Gastroesophageal sphincter (tissue), 4 donors: ENCODE measurements at regions not wholly inside any gene's neighbourhood (a gene's known extent, or its start where the extent isn't known, plus 50 kb on each side); places are given as distances from the start of the nearest gene placed in this dataset.

Experiments used
- ATAC-seq: fragments of 150-250 bp; one replicate; pipeline ENCODE4 v1.9.1; 2016; ENCODE audit warnings: mild to moderate bottlenecking, moderate library complexity
- H3K27ac ChIP-seq, 4 donors: fragments of 200-600 bp; sonication (generic) in 3 of 4; 1 replicate in 3 of 4; 2 replicates in 1 of 4; pipeline ENCODE4 v1.5.1; 2016 to 2019
- H3K27me3 ChIP-seq: fragments of 200-600 bp; sonication (generic); one replicate; pipeline ENCODE4 v1.5.1; 2019
- H3K36me3 ChIP-seq, 2 donors: fragments of 200-600 bp; sonication (generic); one replicate each; pipeline ENCODE4 v1.5.1; 2019; ENCODE audit warnings: control low read depth in 1 of 2
- H3K4me1 ChIP-seq, 3 donors: fragments of 200-600 bp; sonication (generic); 1 replicate in 2 of 3; 2 replicates in 1 of 3; pipeline ENCODE4 v1.5.1; 2016 to 2019; ENCODE audit warnings: control low read depth in 2 of 3
- H3K4me3 ChIP-seq, 2 donors: fragments of 200-600 bp; sonication (generic); one replicate each; pipeline ENCODE4 v1.5.1; 2019; ENCODE audit warnings: mild to moderate bottlenecking in 1 of 2, moderate library complexity in 1 of 2
- H3K9me3 ChIP-seq, 3 donors: fragments of 200-600 bp; sonication (generic); one replicate each; pipeline ENCODE4 v1.5.1; 2017 to 2019; ENCODE audit warnings: control low read depth in 2 of 3
- EP300 ChIP-seq: sonication (generic); formaldehyde crosslinking; IDR thresholded peaks from one replicate; pipeline ENCODE4 v1.6.1; 2017; ENCODE audit warnings: antibody characterized with exemption, mild to moderate bottlenecking
- POLR2A ChIP-seq, 2 donors: fragments of 450-650 bp; IDR thresholded peaks; one replicate each; pipeline ENCODE4 v1.6.1; 2017; ENCODE audit warnings: antibody characterized with exemption in 2 of 2, mild to moderate bottlenecking in 2 of 2, moderate library complexity in 1 of 2
- POLR2AphosphoS5 ChIP-seq: sonication (generic); formaldehyde crosslinking; IDR thresholded peaks from one replicate; pipeline ENCODE4 v1.6.1; 2017; ENCODE audit warnings: antibody characterized with exemption
- WGBS, 2 donors: methylation state at CpG; one replicate each; pipeline ENCODE4 v1.1.5; 2018; ENCODE audit warnings: low coverage in 1 of 2; 5-methylcytosine and 5-hydroxymethylcytosine counted together
- TF ChIP-seq, protein P1 (sequence below), 4 experiments: fragments of 200-600 bp in 2 of 4; fragments of 450-650 bp in 2 of 4; sonication (generic) in 1 of 4; IDR thresholded peaks; one replicate each; pipeline ENCODE4 v1.5.1; 2017 to 2019; ENCODE audit warnings: antibody characterized with exemption in 4 of 4, mild to moderate bottlenecking in 2 of 4, moderate library complexity in 2 of 4

GRCh38 chr6:50976907-50977306, 158.2 kb downstream of the TFAP2B start:
- Histone ChIP-seq H3K27ac (no peak overlapping the region), H3K9me3 (no peaks in the 10 kb centered on the region)
- TF ChIP-seq, protein P1, sequence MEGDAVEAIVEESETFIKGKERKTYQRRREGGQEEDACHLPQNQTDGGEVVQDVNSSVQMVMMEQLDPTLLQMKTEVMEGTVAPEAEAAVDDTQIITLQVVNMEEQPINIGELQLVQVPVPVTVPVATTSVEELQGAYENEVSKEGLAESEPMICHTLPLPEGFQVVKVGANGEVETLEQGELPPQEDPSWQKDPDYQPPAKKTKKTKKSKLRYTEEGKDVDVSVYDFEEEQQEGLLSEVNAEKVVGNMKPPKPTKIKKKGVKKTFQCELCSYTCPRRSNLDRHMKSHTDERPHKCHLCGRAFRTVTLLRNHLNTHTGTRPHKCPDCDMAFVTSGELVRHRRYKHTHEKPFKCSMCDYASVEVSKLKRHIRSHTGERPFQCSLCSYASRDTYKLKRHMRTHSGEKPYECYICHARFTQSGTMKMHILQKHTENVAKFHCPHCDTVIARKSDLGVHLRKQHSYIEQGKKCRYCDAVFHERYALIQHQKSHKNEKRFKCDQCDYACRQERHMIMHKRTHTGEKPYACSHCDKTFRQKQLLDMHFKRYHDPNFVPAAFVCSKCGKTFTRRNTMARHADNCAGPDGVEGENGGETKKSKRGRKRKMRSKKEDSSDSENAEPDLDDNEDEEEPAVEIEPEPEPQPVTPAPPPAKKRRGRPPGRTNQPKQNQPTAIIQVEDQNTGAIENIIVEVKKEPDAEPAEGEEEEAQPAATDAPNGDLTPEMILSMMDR (IDR thresholded peaks at IDR 0.05): no peak
- TF ChIP-seq EP300 (no peak), POLR2AphosphoS5 (no peak), POLR2A (IDR thresholded peaks at IDR 0.05) (no peak)

DNA sequence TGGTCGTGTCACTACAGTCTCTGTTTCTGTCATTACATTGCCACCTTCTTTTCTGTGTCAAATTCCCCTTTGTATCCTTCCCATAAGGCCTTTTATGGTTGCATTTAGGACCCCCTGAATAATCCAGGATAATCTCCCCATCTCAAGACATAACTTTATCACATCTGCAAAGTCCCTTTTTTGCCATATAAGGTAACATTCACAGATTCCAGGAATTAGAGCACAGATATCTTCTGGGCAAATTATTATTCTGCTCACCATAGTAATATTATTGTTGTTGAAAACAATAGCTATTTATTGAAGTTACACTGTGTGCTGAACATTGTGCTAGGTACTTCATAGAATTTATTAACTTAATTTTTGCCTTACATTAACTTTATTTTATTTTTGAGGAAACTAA, 159.1 kb downstream of the TFAP2B start:
- no peak for ATAC-seq
- Histone ChIP-seq H3K4me1 (no peaks in the 10 kb centered on the region), H3K9me3 (no peaks in the 10 kb centered on the region), H3K27ac (no peak overlapping the region), H3K4me3 (no peak overlapping the region), H3K27me3 (no peaks in the 10 kb centered on the region), H3K36me3 (no peaks in the 10 kb centered on the region)
- WGBS, 2 donors: 64 to 86% methylated on average over 1 of the region's 1 CpG
- TF ChIP-seq EP300 (no peak), POLR2AphosphoS5 (no peak)

More at GRCh38 chr6:50976907-50977306, 158.2 kb downstream of the TFAP2B start:
- ATAC-seq: no peak
- Histone ChIP-seq H3K36me3 (no peaks in the 10 kb centered on the region), H3K4me1 (no peaks in the 10 kb centered on the region), H3K4me3 (no peak overlapping the region), H3K27me3 (peaks cover 3% of the 10 kb centered on the region)
- 75 to 85% methylated on average over 2 of the region's 2 CpGs for WGBS, 2 donors

DNA sequence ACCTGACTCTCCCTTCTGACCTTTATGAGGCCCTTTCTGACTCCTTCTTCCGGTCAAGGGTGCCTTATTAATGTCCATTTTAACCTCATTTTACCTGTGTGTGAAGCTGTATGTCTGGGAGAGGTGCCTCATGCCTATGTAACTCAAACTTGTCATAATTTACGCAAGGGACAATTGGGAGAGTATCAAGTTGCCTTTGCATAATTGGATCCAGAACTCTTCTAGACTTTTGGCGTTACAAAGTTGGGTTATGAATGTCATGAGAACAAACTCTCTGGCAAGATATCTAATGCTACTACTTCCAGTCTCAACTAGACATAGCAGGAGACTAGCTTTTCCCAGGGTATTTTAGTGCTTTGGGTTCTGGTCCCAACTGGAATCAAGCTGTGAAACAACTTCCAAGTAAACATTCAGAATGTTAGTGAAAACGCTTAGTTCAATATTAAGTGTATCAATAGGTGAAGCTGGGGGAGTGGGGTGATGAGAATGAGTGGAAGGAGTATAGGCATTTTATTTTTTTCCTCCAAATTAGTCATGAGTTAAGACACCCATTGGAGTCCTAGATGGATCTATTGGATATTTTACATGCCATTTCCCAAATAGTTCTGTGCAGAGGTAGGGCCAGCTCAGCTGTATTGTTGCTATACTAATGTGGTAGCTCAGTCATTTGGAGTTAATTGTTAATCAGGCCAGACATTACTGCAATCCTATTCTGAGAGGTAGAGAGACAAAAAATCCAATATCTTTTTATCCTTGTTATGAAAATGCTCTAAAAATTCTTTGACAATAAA, 159.9 kb downstream of the TFAP2B start:
- H3K27ac ChIP-seq: no peak overlapping the region

GRCh38 chr6:50979171-50979525, 160.5 kb downstream of the TFAP2B start:
- ATAC-seq: no peak
- no peaks in the 10 kb centered on the region for H3K4me1 ChIP-seq
- no peak for TF ChIP-seq POLR2AphosphoS5
- TF ChIP-seq, protein P1 (IDR thresholded peaks at IDR 0.05): no peak
- no peak for TF ChIP-seq POLR2A (IDR thresholded peaks at IDR 0.05)
- no peak for TF ChIP-seq EP300
- H3K36me3 ChIP-seq: no peaks in the 10 kb centered on the region
- H3K27me3 ChIP-seq: no peaks in the 10 kb centered on the region
- H3K9me3 ChIP-seq: no peaks in the 10 kb centered on the region
- H3K27ac ChIP-seq: no peak overlapping the region
- H3K4me3 ChIP-seq: no peak overlapping the region
- WGBS, 2 donors: 45 to 52% methylated on average over 2 of the region's 2 CpGs

More for the DNA sequence above, 159.9 kb downstream of the TFAP2B start:
- 48 to 60% methylated on average over 4 of the region's 4 CpGs for WGBS, 2 donors
- Histone ChIP-seq H3K4me1 (no peaks in the 10 kb centered on the region), H3K4me3 (no peak overlapping the region), H3K27me3 (no peaks in the 10 kb centered on the region), H3K9me3 (no peaks in the 10 kb centered on the region), H3K36me3 (no peaks in the 10 kb centered on the region)
- no peak for ATAC-seq
- TF ChIP-seq, protein P1 (IDR thresholded peaks at IDR 0.05): no peak
- TF ChIP-seq POLR2AphosphoS5 (no peak), POLR2A (IDR thresholded peaks at IDR 0.05) (no peak), EP300 (no peak)

DNA sequence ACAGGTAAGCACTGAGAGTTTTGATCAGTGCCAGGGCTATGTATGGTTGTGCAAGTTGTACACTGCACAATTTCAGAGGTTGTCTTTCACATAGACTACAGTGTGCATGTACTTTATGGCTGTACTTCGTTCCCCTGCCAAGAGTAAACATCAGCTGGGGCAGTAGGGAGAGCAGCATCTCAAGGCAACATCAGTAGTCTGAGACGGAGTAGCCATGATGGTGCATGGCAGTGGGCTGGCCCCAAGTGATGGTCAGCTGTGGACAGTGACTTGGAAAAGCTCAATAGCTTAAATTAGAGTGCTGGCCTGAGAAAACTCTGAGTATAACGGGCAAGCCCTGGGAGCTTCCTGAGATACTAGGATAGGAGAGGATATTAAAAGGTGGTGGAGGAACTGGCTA, 165.5 kb downstream of the TFAP2B start:
- 45 to 83% methylated on average over 1 of the region's 3 CpGs for WGBS, 2 donors

More for the DNA sequence above, 165.5 kb downstream of the TFAP2B start:
- Histone ChIP-seq H3K9me3 (no peaks in the 10 kb centered on the region), H3K36me3 (no peaks in the 10 kb centered on the region), H3K4me3 (no peak overlapping the region), H3K4me1 (no peaks in the 10 kb centered on the region), H3K27me3 (no peaks in the 10 kb centered on the region), H3K27ac (no peak overlapping the region)
- ATAC-seq: no peak
- TF ChIP-seq, protein P1 (IDR thresholded peaks at IDR 0.05): no peak
- TF ChIP-seq POLR2A (IDR thresholded peaks at IDR 0.05) (no peak), POLR2AphosphoS5 (no peak), EP300 (no peak)
